Peyer's patch (tissue), 4 donors: ENCODE measurements at regions not wholly inside any gene's neighbourhood (a gene's known extent, or its start where the extent isn't known, plus 50 kb on each side); places are given as distances from the start of the nearest gene placed in this dataset.

ENCODE experiments used
- DNase-seq, 3 donors: peaks; one replicate each; pipeline ENCODE4 v3.0.0-alpha.2; 2017 to 2019
- H3K27ac ChIP-seq, 4 donors: fragments of 200-600 bp; sonication (generic); one replicate each; pipeline ENCODE4 v1.5.1; 2016 to 2019
- H3K27me3 ChIP-seq, 2 donors: fragments of 200-600 bp; sonication (generic); one replicate each; pipeline ENCODE4 v1.5.1; 2019
- H3K36me3 ChIP-seq, 3 donors: fragments of 200-600 bp; sonication (generic); one replicate each; pipeline ENCODE4 v1.5.1; 2016 to 2019
- H3K4me1 ChIP-seq, 4 donors: fragments of 200-600 bp; sonication (generic); one replicate each; pipeline ENCODE4 v1.5.1; 2016 to 2019
- H3K4me3 ChIP-seq, 4 donors: fragments of 200-600 bp; sonication (generic); 1 replicate in 3 of 4; 2 replicates in 1 of 4; pipeline ENCODE4 v1.5.1; 2016 to 2019; ENCODE audit warnings: mild to moderate bottlenecking in 1 of 4
- H3K9me3 ChIP-seq, 4 donors: fragments of 200-600 bp; sonication (generic); one replicate each; pipeline ENCODE4 v1.5.1; 2016 to 2019; ENCODE audit warnings: mild to moderate bottlenecking in 1 of 4
- CTCF ChIP-seq, 6 experiments: fragments of 450-650 bp in 4 of 6; fragments of 200-600 bp in 2 of 6; sonication (generic) in 1 of 6; IDR thresholded peaks; one replicate each; pipeline ENCODE4 v1.5.1; 2017 to 2019; ENCODE audit warnings: antibody characterized with exemption in 6 of 6, mild to moderate bottlenecking in 3 of 6, moderate library complexity in 1 of 6
- POLR2A ChIP-seq, 2 donors: fragments of 450-650 bp; IDR thresholded peaks; one replicate each; pipeline ENCODE4 v1.5.1; 2017; ENCODE audit warnings: antibody characterized with exemption in 2 of 2, mild to moderate bottlenecking in 2 of 2, moderate library complexity in 2 of 2

- Histone ChIP-seq H3K9me3 (no peaks in the 10 kb centered on the region), H3K4me3 (no peak overlapping the region), H3K36me3 (no peaks in the 10 kb centered on the region), H3K27ac (no peak overlapping the region), H3K27me3 (no peaks in the 10 kb centered on the region), H3K4me1 (no peaks in the 10 kb centered on the region)
- TF ChIP-seq POLR2A (IDR thresholded peaks at IDR 0.05): no peak
- TF ChIP-seq CTCF (IDR thresholded peaks at IDR 0.05): no peak
- DNase-seq: no peak
Measured at GRCh38 chr2:30037016-30037415, 109.8 kb upstream of the YPEL5 start.

- no peak for DNase-seq
- H3K4me1 ChIP-seq: no peaks in the 10 kb centered on the region
- no peak for TF ChIP-seq POLR2A (IDR thresholded peaks at IDR 0.05)
- TF ChIP-seq CTCF (IDR thresholded peaks at IDR 0.05): no peak
- no peak overlapping the region for H3K27ac ChIP-seq
- H3K27me3 ChIP-seq: no peaks in the 10 kb centered on the region
- no peaks in the 10 kb centered on the region for H3K36me3 ChIP-seq
- H3K4me3 ChIP-seq: no peak overlapping the region
- H3K9me3 ChIP-seq: no peaks in the 10 kb centered on the region
Measured at GRCh38 chr2:30038419-30038818, 108.4 kb upstream of the YPEL5 start.

GRCh38 chr2:30039101-30039500 lies 107.7 kb upstream of the YPEL5 start:
- Histone ChIP-seq H3K9me3 (no peaks in the 10 kb centered on the region), H3K27ac (no peak overlapping the region), H3K4me3 (no peak overlapping the region), H3K4me1 (no peaks in the 10 kb centered on the region), H3K27me3 (no peaks in the 10 kb centered on the region), H3K36me3 (no peaks in the 10 kb centered on the region)
- no peak for DNase-seq
- TF ChIP-seq CTCF (IDR thresholded peaks at IDR 0.05): no peak
- TF ChIP-seq POLR2A (IDR thresholded peaks at IDR 0.05): no peak

GRCh38 chr2:30040147-30040546 lies 106.7 kb upstream of the YPEL5 start:
- H3K9me3 ChIP-seq: no peaks in the 10 kb centered on the region
- no peak overlapping the region for H3K4me3 ChIP-seq
- H3K36me3 ChIP-seq: no peaks in the 10 kb centered on the region
- no peaks in the 10 kb centered on the region for H3K4me1 ChIP-seq
- H3K27ac ChIP-seq: no peak overlapping the region
- no peak for DNase-seq
- H3K27me3 ChIP-seq: no peaks in the 10 kb centered on the region
- TF ChIP-seq CTCF (IDR thresholded peaks at IDR 0.05): no peak
- no peak for TF ChIP-seq POLR2A (IDR thresholded peaks at IDR 0.05)

GRCh38 chr2:30041884-30042283 lies 104.9 kb upstream of the YPEL5 start:
- H3K4me3 ChIP-seq: no peak overlapping the region
- no peak for TF ChIP-seq CTCF (IDR thresholded peaks at IDR 0.05)
- TF ChIP-seq POLR2A (IDR thresholded peaks at IDR 0.05): no peak
- H3K36me3 ChIP-seq: no peaks in the 10 kb centered on the region
- DNase-seq: no peak
- H3K27ac ChIP-seq: no peak overlapping the region
- no peaks in the 10 kb centered on the region for H3K27me3 ChIP-seq
- H3K4me1 ChIP-seq: no peaks in the 10 kb centered on the region
- no peaks in the 10 kb centered on the region for H3K9me3 ChIP-seq

- Histone ChIP-seq H3K27ac (no peak overlapping the region), H3K4me3 (no peak overlapping the region), H3K27me3 (no peaks in the 10 kb centered on the region), H3K9me3 (no peaks in the 10 kb centered on the region), H3K4me1 (no peaks in the 10 kb centered on the region), H3K36me3 (no peaks in the 10 kb centered on the region)
- no peak for DNase-seq
- no peak for TF ChIP-seq CTCF (IDR thresholded peaks at IDR 0.05)
- TF ChIP-seq POLR2A (IDR thresholded peaks at IDR 0.05): no peak
Measured at GRCh38 chr2:30046396-30046795, 100.4 kb upstream of the YPEL5 start.
